BE2C (cell line): ENCODE measurements at regions not wholly inside any gene's neighbourhood (a gene's known extent, or its start where the extent isn't known, plus 50 kb on each side); places are given as distances from the start of the nearest gene placed in this dataset.

Source experiments
- DNase-seq: peaks from one replicate; pipeline ENCODE4 v3.0.0-alpha.2; 2020
- H3K27me3 ChIP-seq: fragments of 250-450 bp; sonication (Bioruptor Pico); 2 replicates; pipeline ENCODE4 v1.5.1; 2020; ENCODE audit warnings: mild to moderate bottlenecking
- H3K36me3 ChIP-seq: fragments of 250-450 bp; sonication (Bioruptor Pico); 2 replicates; pipeline ENCODE4 v1.5.1; 2020; ENCODE audit warnings: mild to moderate bottlenecking
- H3K4me1 ChIP-seq: fragments of 250-450 bp; sonication (Bioruptor Pico); 2 replicates; pipeline ENCODE4 v1.5.1; 2020
- H3K4me3 ChIP-seq: 2 replicates; pipeline ENCODE4 v1.5.1; 2011; ENCODE audit warnings: low read depth, low read length
- H3K9me3 ChIP-seq: fragments of 250-450 bp; sonication (Bioruptor Pico); 2 replicates; pipeline ENCODE4 v1.5.1; 2020
- CTCF ChIP-seq: IDR thresholded peaks from 2 replicates; pipeline ENCODE4 v1.5.1; 2012; ENCODE audit warnings: mild to moderate bottlenecking, low read depth, low read length

- TF ChIP-seq CTCF: no peak
- Histone ChIP-seq H3K4me1 (no peaks in the 10 kb centered on the region), H3K4me3 (no peak overlapping the region), H3K27me3 (no peaks in the 10 kb centered on the region), H3K9me3 (no peaks in the 10 kb centered on the region), H3K36me3 (no peaks in the 10 kb centered on the region)
- no peak for DNase-seq
Observed at GRCh38 chr5:100641833-100642232, 106.7 kb downstream of the FAM174A start.

GRCh38 chr5:100643473-100643872 lies 108.3 kb downstream of the FAM174A start:
- Histone ChIP-seq H3K4me1 (no peaks in the 10 kb centered on the region), H3K27me3 (no peaks in the 10 kb centered on the region), H3K9me3 (no peaks in the 10 kb centered on the region), H3K4me3 (no peak overlapping the region), H3K36me3 (no peaks in the 10 kb centered on the region)
- no peak for TF ChIP-seq CTCF
- DNase-seq: no peak

- Histone ChIP-seq H3K4me1 (no peaks in the 10 kb centered on the region), H3K9me3 (no peaks in the 10 kb centered on the region), H3K36me3 (no peaks in the 10 kb centered on the region), H3K27me3 (no peaks in the 10 kb centered on the region), H3K4me3 (no peak overlapping the region)
- no peak for DNase-seq
- TF ChIP-seq CTCF: no peak
Observed at GRCh38 chr5:100644185-100644584, 109.0 kb downstream of the FAM174A start.

- no peak for TF ChIP-seq CTCF
- no peak overlapping the region for H3K4me3 ChIP-seq
- H3K27me3 ChIP-seq: no peaks in the 10 kb centered on the region
- H3K4me1 ChIP-seq: no peaks in the 10 kb centered on the region
- no peaks in the 10 kb centered on the region for H3K9me3 ChIP-seq
- H3K36me3 ChIP-seq: no peaks in the 10 kb centered on the region
- no peak for DNase-seq
Observed at GRCh38 chr5:100644776-100645175, 109.6 kb downstream of the FAM174A start.

GRCh38 chr5:100646011-100646410 lies 110.8 kb downstream of the FAM174A start:
- Histone ChIP-seq H3K27me3 (no peaks in the 10 kb centered on the region), H3K36me3 (no peaks in the 10 kb centered on the region), H3K4me1 (no peaks in the 10 kb centered on the region), H3K4me3 (no peak overlapping the region), H3K9me3 (no peaks in the 10 kb centered on the region)
- no peak for TF ChIP-seq CTCF
- no peak for DNase-seq

GRCh38 chr5:100646691-100647090 lies 111.5 kb downstream of the FAM174A start:
- no peak for DNase-seq
- Histone ChIP-seq H3K27me3 (no peaks in the 10 kb centered on the region), H3K36me3 (no peaks in the 10 kb centered on the region), H3K4me3 (no peak overlapping the region), H3K4me1 (no peaks in the 10 kb centered on the region), H3K9me3 (no peaks in the 10 kb centered on the region)
- TF ChIP-seq CTCF: no peak
